ENCODE measurements at regions not wholly inside any gene's neighbourhood (a gene's known extent, or its start where the extent isn't known, plus 50 kb on each side); places are given as distances from the start of the nearest gene placed in this dataset.

GRCh38 chr16:73714976-73715375, 581.6 kb upstream of the PSMD7 start:
- TF ChIP-seq CTCF (conservative IDR thresholded peaks at IDR 0.05; ENCODE audit: low read depth, low read length) (no peak), EZH2 (IDR thresholded peaks at IDR 0.05; ENCODE audit: low read length, unreplicated experiment) (no peak), EZH2phosphoT487 (IDR thresholded peaks at IDR 0.05; ENCODE audit: borderline replicate concordance, low read length) (no peak)

All from PC-3 (cell line).